HG03025 (cell line): ENCODE measurements at regions not wholly inside any gene's neighbourhood (a gene's known extent, or its start where the extent isn't known, plus 50 kb on each side); places are given as distances from the start of the nearest gene placed in this dataset.

Experiments used
- ATAC-seq: cut with Tn5 transposase; IDR thresholded peaks from one replicate; pipeline ENCODE4 v1.9.1; 2021; ENCODE audit warnings: mild to moderate bottlenecking, moderate library complexity; ENCODE audit not compliant: unreplicated experiment, low FRiP score

DNA sequence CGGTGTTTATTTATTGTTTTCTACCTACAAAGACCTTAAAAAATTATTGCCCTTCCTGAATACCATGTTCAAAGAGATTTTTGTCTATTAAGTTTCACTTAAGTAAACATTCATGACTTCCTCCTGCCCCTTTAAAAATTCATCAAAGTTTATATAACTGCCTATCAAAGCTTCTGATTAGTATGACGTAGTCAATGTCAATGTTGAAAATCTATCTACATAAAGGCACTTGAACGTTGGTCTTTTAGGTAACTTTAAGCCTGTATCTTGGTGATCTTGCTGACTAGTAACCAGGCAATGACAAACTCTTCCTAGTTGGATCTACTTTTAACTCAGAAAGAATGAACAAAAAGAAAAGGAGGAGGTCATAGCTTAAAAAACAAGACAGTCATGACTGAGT is 97.2 kb downstream of the MAIP1 start:
- ATAC-seq = no peak

GRCh38 chr2:200054681-200055468 is 99.5 kb downstream of the MAIP1 start:
- ATAC-seq = no peak

DNA sequence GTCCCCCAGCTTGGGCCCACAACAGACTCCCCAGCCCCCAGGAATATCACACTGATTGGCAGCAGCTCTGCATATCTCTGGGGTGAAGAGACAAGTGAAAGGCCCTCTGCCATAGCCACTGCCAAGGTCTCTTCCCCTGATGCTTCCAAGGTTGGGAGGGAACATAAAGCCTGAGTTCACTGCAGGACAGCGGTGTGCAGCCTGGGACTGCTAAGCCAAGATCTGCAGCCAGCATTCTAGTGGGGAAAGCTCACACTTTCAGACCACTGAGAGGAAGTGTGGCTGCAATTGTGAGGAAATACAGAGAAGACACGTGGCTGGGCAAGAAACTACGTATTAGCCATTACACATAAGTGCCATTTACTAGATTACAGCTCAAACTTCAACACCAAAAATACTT is 100.7 kb downstream of the MAIP1 start:
- no peak for ATAC-seq

GRCh38 chr2:200063155-200063554 is 107.8 kb downstream of the MAIP1 start:
- ATAC-seq = no peak

DNA sequence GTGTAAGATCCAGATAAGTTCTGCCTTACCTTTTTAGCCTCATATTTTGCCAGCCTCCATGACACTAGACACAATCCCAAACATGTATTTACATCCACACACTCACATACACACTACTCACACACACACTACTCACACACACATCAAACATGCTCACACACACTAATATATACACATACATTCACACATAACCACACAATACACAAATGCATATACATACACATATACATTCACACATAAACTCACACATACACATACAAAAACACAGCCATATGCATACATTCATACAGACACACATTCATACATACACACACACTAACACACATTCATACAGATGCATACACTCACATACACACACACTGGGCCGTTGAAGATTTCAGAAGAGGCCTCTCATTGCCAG is 109.5 kb downstream of the MAIP1 start:
- ATAC-seq = no peak

GRCh38 chr2:200065477-200065876 is 110.1 kb downstream of the MAIP1 start:
- ATAC-seq = no peak

DNA sequence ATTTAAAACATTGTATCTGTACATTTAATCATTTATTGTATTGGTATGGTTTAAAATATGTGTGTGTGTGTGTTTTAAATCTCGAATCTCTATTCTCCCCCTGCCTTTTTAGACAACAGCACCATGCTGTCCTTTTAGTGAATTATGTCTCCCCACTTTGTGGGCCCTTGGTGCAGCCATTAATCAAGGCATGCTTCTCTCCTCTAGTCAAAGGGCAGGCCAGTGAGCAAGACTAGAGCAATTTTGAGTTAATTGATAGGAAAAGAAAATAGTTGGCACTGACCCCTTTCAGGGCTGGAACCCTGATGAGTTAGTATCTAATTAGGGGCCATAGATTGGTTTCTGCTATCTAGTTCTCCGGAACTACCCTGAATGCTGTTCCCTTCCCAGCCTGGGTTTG is 111.0 kb downstream of the MAIP1 start:
- no peak for ATAC-seq

GRCh38 chr2:200068642-200069041 is 113.3 kb downstream of the MAIP1 start:
- ATAC-seq = no peak

DNA sequence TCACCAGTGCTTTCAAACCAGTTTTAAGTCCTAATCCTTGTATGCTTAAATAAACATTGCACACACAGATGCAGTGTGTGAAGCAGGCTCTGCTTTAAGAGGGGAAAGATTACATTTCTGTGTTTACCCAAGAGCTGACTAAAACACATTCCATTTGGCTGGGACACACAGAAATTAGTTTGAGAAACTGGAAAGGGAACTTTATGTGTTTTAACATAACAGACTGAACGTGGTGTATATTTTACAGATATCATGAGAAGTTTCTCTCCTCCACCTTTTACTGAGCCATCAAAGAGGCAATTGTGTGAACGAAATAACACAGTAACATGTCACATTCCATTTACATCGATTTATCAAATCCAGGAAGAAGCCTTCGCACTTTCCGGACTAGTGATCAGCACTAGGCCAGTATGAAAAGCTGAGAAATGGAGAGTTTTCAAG is 121.8 kb downstream of the MAIP1 start:
- ATAC-seq = no peak

DNA sequence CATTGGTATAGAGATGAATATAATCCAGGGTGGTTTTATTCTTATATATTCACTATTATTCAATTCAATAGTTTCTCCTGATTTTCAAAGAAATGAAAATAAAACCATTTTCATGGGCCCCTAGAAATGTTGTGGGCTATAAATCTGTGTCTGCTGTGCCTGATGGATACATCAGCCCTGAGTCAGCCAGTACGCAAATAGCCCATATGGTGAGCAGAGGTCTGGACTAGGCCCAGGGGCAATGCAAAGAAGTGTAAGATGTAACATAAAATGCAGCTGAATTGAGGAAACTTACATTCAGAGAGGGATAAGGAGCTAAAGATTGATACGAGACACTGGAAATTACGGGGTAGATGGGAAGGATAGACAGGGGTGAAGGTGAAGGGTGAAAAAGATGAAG is 122.5 kb downstream of the MAIP1 start:
- ATAC-seq = no peak

DNA sequence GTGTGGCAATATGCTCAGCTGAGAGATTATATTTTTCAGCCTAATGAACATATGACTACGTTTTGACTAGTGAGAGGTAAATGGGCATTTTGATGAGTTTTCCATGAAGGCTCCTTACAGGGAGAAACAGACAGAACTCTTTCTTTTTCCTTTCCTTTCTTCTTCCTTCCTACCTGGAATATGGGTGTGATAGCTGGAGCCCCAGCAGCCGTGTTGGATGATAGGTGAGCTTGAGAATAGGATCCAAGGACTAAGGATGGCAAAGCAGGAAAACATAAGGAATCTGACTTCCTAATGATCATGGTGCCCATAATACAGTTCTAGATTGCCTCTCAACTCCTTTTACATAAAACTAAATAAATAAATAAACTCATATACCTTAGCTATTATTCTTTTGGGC is 124.0 kb downstream of the MAIP1 start:
- no peak for ATAC-seq

DNA sequence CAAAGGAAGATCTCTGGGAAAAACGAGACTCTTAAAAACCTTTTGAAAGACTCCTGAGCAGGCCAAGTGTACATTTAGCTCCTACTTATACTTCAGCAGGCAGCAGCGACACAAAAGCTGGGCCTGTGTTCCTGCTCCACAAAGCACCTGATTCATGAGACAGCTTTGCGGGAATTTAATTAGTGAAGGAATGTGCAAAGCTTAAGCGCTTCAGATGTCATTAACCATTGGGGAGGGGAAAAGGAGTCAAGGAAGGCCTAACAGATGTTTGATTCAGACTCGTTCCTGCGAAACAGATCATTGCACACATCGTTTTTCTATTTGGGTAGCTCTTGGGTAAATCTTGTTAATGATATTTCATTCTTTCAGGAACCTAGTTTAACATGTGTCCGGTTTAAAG is 125.9 kb downstream of the MAIP1 start:
- ATAC-seq = no peak

DNA sequence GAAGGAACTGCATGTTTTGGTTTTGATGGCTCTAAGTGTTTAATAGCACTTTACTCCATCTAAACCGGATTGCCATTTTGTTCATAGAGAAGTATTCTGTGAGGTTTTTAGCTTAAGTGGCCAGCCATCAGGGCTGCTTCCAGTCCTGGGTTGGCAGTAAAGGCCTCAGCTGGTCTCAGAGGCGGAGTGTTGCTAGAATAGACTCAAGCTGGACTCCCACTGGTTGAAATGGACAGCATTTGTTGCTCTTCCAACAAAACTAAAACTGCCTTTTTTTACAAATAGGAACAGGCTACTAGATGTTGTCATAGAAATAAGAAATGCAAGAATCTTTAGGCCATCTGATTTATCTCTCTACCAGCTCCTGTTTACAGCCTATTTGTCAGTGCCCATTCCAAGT is 126.4 kb downstream of the MAIP1 start:
- no peak for ATAC-seq

DNA sequence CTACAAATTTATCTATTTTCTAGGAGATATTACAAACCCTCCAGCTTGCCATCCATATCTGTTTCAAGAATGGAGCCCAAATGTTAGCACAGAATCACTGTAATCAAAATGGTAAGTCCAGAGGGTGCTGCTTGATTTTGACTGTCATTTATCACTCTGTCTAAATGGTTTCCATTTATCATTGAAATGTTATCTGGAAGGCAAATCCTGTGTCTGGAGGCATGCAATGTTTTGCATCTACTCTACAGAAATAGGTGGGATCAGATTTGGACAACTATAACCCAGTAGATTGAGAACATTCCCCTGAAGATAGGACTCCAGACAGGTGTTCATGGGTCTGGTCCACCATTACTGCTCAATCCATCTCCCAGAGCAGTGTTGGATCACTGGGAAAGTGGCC is 128.7 kb downstream of the MAIP1 start:
- ATAC-seq = no peak

GRCh38 chr2:200086911-200087310 is 131.5 kb downstream of the MAIP1 start:
- no peak for ATAC-seq

- no peak for ATAC-seq
Measured at GRCh38 chr2:200087451-200087850, 132.1 kb downstream of the MAIP1 start.

GRCh38 chr2:200089040-200089755 is 133.8 kb downstream of the MAIP1 start:
- no peak for ATAC-seq

DNA sequence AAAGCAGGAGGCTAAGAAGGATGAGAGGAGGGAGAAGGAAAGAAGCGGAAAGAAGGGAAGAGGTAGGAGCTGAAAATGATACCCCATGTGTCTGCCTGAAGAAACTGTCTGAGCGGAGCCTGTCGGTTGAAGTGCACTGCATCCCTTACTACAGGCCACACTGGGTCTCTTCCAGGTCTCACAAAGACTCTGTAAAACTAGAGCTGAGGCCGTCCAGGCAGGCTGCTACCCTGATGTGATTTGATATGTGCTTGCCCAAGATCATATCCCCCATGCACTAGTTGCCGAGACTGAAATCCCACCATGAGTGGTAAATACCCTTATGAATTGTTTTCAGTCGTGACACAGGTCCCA is 134.4 kb downstream of the MAIP1 start:
- no peak for ATAC-seq

- no peak for ATAC-seq
Measured at GRCh38 chr2:200090683-200091082, 135.3 kb downstream of the MAIP1 start.

- no peak for ATAC-seq
Measured at GRCh38 chr2:200091126-200091525, 135.7 kb downstream of the MAIP1 start.

DNA sequence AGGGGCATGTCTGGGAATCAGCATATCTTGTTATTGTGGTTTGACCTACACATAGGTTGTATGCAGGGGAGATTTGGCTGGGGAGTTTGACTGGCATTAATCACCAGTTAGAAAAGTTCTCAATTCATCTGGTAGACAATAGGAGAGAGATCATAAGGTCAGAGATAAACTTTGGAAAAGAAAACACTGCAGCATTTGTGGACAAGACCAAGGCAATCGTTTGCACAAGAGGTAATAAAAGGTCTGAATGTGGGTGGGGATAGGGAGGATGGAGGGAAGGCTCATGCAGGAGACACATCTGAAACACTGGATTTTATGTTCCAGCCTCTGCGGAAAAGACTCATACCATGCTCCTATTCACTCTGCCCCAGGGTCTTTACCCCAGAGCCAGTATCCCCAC is 136.9 kb downstream of the MAIP1 start:
- no peak for ATAC-seq

- ATAC-seq = no peak
Measured at GRCh38 chr2:200095436-200095835, 140.1 kb downstream of the MAIP1 start.
